Umbilical cord (tissue), 1 donor: ENCODE measurements at regions not wholly inside any gene's neighbourhood (a gene's known extent, or its start where the extent isn't known, plus 50 kb on each side); places are given as distances from the start of the nearest gene placed in this dataset.
A peak's percentile ranks its signal among the peaks of the same experiment; 100 is the strongest.
"Not testable (repeated sequence)": the region's sequence is repeated elsewhere in the genome, so short reads cannot be mapped to it uniquely, and the experiment has no call there.

Source experiments
- DNase-seq: peaks from one replicate; pipeline ENCODE4 v3.0.0-alpha.2; 2015; ENCODE audit warnings: low spot score

DNA sequence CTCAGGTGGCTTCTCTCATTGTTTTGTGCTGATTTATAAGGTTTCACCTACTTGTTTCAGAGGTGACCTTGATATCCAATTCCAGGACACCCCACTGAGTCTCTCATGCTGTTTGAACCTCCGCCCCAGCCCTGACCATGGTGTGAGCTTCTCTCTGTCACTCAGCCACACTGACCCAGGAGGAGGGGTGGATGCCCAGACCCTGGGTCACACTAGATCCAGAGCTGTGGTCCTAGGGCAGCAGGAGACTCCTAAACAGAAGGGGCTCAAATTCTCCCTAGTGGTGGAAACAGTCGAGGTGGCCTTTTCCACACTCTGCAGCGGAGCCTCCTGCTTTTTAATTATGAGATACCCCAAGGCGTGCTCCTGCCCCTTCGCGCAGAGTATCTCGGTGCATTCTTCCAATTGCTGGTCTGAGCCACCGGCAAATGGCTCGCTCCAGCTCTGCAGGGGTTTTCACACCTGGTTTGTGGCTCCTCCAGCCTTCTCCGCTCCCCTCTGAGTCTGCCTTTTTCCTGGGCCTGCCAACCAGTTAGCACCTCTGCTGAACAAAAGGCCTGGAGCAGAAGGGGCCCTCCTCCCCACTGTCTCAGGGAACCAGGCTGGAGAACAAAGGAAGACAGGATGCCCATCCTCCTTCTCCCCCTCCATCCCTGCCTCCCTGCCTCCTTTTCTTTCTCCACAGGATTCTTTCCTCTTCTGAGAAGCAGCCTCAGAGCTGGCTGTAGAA is 147.3 kb upstream of the SPRED2 start:
- no peak for DNase-seq

DNA sequence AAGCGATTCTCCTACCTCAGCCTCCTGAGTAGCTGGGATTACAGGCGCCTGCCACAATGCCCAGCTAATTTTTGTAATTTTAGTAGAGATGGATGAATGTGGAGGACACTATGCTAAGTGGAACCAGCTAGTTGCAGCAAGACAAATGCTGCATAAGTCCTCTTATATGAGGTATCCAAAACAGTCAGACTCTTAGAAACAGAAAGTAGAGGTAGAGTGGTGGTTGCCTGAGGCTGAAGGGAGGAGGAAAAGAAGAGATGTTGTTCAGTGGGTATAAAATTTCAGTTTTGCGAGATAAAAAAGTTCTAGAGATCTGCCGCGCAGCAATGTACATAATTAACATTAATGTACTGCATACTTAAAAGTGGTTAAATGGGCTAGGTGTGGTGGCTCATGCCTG is 145.3 kb upstream of the SPRED2 start:
- DNase-seq: no peak

DNA sequence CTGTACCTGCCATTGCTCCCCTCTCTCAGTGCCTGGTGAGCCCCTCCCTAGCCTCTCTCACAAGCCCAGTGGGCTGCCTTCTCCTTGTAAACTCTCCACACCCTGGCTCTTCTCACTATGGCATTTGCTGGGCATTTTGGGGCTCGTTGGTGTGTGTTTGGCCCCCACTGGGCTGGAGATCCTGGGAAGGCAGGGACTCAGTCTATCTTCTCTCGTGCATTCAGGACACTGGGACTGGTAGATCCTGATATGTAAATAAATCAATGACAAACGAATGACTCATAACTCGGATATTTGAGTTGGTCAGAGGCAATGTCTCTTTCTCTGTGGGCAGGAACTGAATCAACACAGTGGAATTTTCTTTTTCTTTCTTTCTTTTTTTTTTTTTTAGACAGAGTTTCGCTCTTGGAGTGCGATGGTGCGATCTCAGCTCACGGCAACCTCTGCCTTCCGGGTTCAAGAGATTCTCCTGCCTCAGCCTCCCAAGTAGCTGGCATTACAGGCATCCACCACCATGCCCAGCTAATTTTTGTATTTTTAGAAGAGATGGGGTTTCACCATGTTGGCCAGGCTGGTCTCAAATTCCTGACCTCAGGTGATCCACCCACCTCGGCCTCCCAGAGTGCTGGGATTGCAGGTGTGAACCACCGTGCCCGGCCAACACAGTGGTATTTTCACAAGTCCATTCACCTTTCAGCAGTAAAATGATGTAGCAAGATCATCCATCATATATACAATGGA is 144.6 kb upstream of the SPRED2 start:
- peak; percentile 71 for DNase-seq

DNA sequence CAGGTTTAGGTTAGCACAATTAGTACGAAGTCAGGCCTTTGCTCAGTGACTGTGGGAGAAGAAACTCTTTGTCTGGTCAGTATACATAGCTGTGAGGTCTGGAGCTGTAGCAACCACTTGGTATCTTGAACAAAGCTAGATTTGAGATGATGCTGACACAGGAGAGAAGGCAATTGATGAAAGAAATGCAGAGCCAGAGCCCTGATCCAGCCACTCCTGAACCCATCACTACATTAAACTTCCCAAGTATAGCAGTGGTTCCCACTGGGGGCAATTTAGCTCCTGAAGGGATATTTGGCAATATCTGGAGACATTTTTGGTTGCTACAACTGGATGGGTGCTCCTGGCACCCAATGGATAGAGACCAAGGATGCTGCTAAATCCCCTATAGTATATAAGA is 143.9 kb upstream of the SPRED2 start:
- no peak for DNase-seq

DNA sequence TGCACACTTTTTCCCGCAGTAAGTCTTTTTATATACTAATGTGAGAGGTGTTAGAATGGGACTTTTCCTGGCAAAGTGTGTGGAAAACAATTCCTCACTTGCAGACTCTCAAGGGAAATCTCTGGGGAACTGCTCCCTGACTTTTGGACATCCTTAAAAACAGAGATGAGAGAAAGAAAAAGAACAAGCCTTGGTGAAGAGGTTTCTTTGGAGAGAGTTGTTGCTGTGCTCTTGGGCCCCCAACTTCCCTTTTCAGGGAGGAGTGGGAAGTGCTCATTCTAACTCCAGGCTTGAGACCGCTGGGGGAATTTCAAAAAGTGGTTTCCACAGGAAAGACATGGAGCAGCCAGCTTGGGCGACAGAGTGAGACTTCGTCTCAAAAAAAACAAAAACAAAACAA is 142.6 kb upstream of the SPRED2 start:
- DNase-seq: no peak

DNA sequence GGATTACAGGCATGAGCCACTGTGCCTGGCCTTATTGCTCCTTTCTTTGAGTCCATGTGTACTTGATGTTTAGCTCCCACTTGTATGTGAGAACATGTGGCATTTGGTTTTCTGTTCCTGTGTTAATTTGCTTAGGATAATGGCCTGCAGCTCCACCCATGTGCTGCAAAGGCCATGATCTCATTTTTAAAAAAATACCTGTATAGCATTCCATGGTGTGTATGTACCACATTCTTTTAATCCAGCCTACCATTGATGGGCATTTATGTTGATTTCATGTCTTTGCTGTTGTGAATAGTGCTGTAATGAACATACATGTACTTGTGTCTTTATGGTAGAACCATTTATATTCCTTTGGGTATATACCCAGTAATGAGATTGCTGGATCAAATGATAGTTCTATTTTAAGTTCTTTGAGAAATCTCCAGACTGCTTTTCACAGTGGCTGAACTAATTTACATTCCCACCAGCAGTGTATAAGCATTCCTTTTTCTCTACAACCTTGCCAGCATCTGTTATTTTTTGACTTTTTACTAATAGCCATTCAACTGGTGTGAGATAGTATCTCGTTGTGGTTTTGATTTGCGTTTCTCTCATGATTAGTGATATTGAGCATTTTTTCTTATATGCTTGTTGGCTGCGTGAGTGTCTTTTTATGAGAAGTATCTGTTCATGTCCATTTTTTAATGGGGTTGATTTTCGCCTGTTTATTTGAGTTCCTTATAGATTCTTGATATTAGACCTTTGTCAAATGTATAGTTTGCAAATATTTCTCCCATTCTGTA is 136.4 kb upstream of the SPRED2 start:
- not testable (repeated sequence) for DNase-seq

DNA sequence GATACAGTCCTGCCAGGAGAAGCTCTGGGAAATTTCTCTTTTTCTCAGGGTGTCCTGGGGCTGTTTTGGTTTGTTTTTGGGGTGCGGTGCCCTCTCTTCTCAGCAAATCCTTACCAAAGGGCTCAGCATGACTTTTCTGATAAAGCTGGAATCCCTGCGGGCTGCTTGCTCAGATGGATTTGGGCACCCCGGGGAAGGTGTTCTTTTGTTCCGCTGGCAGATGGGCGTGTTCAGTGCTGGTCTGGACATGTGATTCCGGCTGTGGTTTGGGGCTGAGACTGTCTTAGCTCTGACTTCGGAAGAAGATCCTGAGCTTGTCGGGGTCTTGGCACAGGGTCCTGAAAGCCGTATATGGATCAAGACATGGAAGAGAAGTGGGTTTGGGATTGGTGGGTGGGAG is 134.2 kb upstream of the SPRED2 start:
- DNase-seq: peak; percentile 36

DNA sequence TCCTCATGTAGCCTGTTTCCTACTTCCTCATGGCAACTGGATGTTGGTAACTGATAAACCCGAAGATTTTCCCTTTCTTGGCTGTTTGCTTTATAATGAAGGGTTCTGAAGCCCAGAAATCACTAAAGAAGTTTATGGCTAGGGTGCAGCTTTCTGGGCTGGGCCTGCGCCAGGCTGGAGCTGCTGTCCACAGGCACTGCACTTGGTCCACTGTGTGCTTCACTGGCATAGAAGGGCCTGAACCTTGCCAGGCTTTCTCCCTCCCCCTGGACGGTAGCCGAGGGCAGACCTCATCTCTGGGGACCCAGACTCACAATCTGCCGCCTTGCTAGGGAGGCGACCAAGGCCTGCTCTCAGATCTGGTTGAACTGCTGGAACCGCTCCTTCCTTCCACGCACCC is 133.3 kb upstream of the SPRED2 start:
- DNase-seq: no peak

DNA sequence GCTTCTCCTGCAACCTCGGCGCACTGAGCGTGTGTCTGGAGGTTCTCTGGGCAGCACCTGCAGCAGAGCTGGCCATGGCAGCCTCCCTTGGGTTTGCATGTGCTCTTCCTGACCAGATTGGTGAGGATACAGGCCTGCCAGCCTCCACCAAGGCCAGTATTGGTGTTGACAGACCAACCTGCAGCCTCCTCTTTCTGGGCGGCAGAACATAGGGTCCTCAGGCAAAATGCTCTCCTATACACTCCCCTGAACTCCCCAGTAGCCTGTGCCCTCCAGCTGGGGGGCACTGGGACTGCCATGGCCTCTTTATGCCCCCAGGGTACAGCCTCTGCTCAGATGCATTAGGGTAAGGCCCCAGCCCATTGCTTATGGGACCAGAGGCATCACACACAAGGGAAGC is 131.9 kb upstream of the SPRED2 start:
- DNase-seq: no peak

DNA sequence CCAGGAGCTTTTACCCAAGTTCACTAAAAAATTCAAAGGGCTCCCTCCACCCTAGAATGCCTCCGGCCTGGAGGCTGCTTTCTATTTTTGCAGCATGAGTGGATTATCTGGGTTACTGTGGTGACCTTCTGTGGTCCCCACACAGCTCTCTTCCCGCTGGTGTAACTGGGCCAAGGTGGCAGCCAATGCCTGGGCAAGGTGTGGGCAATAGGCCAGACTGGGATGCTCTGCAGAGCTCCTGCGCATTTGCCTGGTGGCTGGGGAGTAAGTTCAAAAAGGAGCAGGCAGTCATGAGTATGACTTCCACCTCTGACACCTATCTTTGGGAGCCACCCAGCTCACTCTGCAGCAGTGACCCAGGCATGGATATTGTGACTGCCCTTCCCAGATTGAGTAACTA is 130.5 kb upstream of the SPRED2 start:
- no peak for DNase-seq

DNA sequence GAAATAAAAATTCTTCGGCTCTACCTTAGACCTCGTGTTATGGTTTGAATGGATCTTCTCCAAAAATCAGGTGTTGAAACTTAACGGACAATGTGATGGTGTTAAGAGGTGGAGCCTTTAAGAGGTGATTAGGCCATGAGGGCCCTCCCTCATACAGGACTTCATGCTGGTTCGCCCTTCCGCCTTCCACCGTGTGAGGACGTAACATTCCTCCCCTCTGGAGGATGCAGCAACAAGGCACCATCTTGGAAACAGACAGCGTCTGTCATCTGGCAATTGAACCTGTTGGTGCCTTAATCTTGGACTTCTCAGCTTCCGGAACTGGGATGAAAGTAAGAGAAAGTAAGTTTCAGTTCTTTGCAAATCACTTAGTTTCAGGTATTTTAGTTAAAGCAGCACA is 126.3 kb upstream of the SPRED2 start:
- DNase-seq: no peak

DNA sequence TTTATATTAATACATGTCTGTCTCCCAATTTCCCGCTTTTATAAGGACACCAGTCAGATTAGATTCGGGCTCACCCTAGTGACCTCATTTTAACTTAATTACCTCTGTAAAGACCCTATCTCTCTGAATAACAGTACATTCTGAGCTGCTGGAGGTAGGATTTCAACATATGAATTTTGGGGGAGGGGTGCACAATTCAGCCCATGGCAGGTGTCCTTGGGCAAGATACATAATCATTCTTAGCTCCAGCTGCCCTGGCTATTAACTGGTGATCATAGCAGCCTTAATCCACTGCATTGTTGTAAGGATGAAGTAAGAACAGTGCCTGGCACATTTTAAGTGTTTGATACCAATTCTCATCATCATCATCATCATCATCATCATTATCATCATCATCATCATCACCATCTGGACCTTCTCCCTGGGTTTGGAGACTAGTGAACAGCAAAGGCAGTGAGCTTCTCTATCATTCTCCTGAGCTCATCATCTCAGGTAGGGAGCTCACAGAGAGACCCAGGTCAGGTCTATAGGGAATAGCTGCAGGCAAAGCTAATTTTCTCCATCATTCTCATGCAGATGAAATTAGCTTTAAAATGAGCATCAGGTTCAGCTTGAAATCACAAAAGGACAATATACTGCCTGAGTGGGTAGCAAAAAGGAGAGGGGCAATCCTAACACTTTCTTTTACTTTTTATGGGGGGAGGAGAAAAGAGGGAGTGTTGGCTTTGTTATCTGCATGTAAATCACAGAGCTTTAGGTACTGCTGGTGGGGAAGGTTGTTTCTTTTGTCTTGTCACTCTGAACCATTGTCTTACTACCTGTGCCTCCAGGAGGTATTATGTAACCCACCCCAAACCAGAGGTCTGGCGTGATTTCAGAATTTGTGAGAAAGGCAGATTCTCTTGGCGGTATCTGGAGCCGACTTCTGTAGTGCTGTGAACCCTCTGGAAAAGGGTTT is 125.5 kb upstream of the SPRED2 start:
- DNase-seq: no peak

DNA sequence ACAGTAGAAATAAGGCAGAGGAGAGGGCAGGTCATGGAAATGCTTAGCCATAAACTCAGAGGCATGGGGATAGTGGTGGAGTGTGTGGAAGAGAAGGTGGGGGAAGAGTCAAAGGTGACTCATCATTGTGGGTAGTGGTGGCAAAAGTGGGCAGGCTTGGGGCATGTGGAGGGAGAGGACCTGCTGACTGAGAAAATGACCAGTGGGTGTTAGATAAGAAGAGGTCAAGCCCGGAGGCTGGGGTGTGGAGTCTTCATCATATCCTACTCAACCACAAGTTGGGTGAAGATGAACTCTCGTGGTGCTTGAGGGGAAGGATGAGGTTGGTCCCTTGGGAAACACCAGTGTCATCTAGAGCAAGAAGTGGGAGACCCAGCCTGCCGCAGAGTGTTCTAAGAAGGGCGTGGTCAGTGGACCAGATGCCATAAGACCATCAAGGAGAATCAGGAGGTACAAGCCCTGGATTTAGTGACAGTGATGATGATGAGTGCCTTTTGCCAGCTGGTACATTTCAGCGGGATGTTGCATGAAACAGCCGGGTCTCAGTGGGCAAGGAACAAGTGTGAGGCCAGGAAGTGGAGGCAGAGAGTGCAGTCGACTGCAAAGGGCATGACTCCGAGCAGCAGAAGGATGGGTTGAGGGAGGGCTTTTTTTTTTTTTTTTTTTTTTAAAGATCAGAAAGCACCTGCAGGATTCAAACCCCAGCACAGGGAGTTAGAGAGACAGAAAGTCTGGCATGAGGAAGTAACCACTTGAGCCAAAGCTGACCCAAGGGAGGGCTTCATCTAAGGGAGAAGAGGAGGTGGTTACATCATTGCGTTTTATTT is 122.6 kb upstream of the SPRED2 start:
- DNase-seq: no peak

DNA sequence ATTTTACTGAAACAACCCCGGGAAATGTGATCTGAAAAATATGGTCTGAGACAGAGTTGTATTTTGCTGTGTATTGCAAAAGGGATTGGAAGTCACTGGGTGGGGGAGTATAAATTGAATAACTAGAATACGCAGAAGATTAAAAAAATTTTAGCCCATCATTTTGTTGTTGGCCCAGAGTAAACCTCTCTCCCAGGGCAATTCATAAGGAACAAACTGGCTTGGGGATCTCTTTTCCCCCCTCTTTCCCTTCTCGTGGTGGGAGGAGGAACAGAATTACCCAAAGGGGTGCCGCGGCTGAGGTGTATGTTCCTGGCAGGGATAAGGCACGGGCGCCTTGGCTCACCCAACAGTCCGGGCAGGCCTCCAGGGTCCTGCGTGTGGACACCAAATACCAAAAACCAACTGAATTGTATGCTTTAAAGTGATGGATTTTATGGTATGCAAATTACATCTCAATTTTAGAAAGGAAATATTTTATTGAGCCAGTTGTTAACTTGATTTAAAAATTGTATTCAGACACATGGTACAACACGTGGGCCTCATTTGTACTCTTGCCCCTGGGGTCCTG is 121.2 kb upstream of the SPRED2 start:
- DNase-seq: no peak

DNA sequence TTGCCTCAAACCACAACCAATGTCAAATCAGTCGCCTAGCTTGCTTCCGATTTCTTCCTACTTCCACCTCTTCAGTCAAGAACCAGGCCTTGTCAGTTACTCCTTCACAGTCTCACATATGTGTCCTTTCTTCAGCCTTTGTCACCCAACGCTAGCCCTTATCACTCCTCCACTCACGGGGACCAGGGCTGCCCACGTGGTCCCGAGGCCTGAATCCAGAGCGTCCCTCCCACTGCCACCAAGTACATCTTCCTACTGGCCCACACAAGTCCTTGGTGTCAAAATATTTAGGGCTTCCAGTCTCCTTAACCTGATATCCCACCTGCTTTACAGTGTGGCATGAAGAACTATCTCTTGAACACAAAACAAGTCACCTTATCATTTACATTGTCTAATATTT is 119.1 kb upstream of the SPRED2 start:
- no peak for DNase-seq

DNA sequence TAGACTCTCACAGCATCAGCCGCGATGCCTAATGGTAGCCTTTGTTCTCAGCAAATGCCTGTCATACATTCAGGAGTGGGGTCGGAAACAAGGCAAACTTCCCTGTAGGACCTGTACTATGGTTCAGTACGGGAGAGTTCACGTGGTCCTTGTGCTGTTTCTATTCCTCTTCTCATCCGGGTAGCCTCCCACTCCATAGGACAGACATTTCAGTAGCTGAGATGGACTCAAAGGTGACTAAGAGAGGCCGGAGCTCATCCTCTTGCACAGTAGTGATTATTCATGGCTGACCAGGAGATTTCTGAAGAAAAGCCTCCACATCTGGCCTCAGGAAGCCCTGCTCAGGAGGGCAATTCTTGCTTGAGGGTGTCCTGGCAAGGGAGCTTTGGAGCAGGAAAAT is 117.8 kb upstream of the SPRED2 start:
- DNase-seq: no peak

DNA sequence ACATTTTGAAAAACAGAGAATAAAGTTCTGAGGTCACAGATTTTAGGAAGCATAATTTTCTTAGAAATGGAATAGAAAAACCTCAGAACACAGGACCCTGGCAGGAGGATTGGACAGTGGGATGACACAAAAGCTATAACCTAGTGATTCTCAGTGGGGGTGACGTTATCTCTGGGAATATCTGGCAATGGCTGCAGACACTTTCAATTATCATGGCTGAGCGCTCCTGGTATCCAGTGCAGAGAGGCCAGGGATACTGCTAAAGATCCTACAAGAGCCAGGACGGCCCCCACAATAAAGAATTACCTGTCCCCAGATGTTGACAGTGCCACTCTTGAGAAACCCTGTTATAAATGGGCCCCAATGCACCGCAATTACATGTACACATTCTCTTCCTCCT is 117.2 kb upstream of the SPRED2 start:
- DNase-seq: no peak

DNA sequence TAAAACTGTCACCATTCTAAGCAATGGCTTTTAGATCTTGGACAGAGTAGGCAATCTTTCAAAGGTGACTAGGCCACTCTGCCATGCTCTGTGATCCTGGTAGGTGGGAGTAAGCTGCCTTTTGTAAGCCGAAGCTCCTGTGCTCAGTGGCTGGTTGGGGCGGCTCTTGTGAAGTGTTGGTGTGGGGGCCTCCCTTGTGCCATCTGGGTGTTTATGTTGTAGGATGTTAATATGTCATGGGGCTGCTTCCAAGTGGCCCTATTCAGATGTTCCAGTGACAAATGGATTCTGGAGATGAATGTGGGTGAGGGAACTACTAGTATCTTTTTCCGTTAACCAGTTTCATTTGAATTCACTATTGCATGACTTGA is 116.8 kb upstream of the SPRED2 start:
- DNase-seq: no peak

DNA sequence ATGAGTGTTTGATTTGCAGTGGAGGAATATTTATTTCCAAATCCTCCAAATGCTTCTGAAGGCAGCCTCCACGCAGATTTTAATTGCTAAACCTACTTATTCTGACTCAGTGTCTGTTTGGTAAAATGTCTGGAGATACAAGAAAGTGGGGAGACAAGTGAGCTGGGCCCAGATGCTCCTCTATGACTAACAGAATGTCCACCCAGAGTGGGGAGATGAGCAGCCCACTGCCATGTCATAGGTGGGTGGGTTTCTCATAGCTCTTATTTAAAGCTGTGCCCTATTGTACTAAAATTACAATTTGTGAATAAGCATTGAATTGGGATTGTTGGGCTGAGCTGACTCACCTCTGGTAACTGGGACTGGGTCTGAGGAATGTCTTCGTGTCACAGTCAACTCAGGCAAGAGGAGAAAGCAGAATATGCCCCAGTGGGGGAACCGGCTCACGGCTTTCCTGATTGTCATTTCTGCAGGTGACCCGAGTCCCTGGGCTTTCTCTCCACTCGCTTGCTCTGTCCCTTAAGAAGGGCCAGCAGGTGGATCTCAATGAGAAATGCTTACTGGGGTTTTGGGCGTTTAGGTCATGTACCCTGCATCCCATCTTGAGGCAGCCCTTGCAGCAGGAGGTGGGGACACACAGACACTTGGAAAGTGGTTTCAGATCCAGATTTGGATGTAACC is 116.3 kb upstream of the SPRED2 start:
- DNase-seq: no peak

DNA sequence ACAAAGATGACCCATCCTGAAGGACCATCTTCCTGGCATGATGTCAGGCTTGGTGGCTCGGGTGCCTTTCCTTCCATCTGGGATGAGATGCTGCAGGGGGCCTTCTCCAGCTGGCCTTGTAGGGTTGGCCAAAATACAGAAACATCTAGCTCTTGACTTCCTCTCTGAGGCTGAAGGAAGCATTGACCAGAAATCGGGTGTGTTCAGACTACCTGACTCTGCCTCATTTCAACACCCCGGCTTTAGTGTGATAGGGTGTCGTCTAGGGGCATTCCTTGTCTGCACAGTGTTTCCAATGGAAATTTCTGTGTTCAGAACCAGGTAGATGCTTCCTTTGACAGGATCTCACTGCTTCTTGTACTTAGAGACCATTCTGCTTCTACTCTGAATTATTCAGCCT is 115.7 kb upstream of the SPRED2 start:
- no peak for DNase-seq
